ENCODE measurements at regions not wholly inside any gene's neighbourhood (a gene's known extent, or its start where the extent isn't known, plus 50 kb on each side); places are given as distances from the start of the nearest gene placed in this dataset.
"Not testable (repeated sequence)": the region's sequence is repeated elsewhere in the genome, so short reads cannot be mapped to it uniquely, and the experiment has no call there.

DNA sequence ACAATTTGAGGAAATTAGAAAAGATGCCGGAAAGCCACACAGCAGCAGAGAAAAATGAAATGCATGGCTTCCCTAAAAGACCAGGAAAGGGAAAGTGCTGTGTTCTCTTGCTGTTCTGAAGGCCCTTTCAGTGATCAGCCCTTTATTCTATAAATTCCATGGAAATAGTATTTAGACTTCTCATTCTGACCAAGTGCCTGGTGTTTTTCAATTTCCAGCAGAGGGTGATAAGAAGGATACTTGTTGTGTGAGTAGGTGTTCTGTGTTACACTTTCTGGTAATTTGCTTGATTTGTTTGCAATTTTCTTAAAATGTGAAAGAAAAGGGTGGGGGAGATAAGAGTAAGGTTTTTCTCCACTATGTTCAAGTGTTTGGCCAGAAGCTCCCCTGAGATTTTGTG, 504.5 kb downstream of the IRS1 start:
- no peak overlapping the region for H3K4me3 ChIP-seq
- TF ChIP-seq, protein P1, sequence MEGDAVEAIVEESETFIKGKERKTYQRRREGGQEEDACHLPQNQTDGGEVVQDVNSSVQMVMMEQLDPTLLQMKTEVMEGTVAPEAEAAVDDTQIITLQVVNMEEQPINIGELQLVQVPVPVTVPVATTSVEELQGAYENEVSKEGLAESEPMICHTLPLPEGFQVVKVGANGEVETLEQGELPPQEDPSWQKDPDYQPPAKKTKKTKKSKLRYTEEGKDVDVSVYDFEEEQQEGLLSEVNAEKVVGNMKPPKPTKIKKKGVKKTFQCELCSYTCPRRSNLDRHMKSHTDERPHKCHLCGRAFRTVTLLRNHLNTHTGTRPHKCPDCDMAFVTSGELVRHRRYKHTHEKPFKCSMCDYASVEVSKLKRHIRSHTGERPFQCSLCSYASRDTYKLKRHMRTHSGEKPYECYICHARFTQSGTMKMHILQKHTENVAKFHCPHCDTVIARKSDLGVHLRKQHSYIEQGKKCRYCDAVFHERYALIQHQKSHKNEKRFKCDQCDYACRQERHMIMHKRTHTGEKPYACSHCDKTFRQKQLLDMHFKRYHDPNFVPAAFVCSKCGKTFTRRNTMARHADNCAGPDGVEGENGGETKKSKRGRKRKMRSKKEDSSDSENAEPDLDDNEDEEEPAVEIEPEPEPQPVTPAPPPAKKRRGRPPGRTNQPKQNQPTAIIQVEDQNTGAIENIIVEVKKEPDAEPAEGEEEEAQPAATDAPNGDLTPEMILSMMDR (IDR thresholded peaks at IDR 0.05): no peak
- H3K27ac ChIP-seq: no peak overlapping the region
- no peak for DNase-seq (ENCODE audit: low spot score)

DNA sequence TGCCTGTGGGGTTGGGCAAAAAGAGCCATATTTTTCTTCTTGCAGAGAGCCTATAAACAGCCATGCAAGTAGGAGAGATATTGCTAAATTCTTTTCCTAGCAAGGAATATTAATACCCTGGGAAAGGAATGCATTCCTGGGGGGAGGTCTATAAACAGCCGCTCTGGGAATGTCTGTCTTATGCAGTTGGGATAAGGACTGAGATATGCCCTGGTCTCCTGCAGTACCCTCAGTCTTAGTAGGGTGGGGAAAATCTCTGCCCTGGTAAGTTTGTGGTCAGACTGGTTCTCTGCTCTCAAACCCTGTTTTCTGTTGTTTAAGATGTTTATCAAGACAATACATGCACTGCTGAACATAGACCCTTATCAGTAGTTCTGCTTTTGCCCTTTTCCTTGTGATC, 508.3 kb downstream of the IRS1 start:
- DNase-seq (ENCODE audit: low spot score); H3K27ac ChIP-seq: not testable (repeated sequence)

DNA sequence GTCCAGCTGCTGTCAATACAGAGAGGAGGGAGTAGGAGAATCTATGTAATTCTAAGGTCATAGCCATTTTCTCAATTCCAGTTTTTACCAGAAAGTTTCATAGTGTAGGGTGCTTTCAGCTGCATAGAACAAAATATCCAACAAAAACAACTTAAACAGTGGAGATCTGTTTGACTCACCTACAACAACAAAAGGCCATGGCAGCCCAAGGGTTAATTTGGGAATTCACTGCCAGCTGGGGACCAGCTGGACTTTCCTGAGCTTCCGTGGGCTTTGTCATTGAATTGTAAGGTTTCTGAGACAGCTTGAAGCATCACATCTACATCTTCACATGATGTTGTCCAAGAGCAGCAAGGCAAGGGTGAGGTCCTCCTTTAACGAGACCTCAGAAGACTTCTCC, 512.7 kb downstream of the IRS1 start:
- DNase-seq (ENCODE audit: low spot score): no peak
- Histone ChIP-seq H3K27ac (no peak overlapping the region), H3K4me3 (no peak overlapping the region)
- TF ChIP-seq, protein P1 (IDR thresholded peaks at IDR 0.05): no peak

More for the DNA sequence above, 508.3 kb downstream of the IRS1 start:
- H3K4me3 ChIP-seq: not testable (repeated sequence)

DNA sequence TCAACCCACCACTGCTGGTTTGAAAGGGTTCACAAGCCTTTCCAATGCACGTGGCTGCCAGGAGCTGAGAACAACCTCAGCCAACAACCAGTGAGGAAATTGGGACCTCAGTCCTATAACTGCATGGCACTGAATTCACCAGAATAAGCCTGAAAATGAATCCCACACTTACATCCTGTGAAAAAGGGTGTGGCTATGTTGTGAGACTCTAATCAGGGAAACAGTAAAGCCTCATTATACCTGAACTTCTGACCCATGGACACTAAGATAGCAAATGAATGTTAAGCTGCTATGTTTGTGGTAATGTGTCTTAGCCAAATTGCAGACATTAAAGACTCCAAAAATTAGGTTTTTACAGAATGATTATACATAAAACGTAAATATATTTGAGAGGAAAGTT, 515.8 kb downstream of the IRS1 start:
- H3K4me3 ChIP-seq: no peak overlapping the region
- DNase-seq (ENCODE audit: low spot score): no peak
- TF ChIP-seq, protein P1 (IDR thresholded peaks at IDR 0.05): no peak
- H3K27ac ChIP-seq: no peak overlapping the region

DNA sequence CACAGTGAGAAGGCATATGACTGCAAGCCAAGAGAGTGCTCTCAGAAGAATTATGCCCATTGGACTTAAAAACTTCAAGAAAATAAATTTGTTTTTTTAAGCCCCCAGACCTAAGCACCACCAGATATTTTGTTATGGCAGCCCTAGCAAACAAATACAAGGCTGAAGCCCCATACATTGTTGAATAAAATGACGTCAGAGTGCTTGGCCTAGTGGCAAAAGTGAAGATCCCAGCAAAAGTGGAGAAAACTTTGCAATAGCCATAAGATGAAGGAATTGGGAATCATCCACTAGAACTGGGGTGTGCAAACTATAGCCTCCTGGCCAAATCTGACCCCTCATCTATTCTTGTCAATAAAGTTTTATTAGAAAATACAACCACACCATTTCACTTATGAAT, 517.5 kb downstream of the IRS1 start:
- Histone ChIP-seq H3K4me3 (no peak overlapping the region), H3K27ac (no peak overlapping the region)
- no peak for DNase-seq (ENCODE audit: low spot score)
- TF ChIP-seq, protein P1 (IDR thresholded peaks at IDR 0.05): no peak

DNA sequence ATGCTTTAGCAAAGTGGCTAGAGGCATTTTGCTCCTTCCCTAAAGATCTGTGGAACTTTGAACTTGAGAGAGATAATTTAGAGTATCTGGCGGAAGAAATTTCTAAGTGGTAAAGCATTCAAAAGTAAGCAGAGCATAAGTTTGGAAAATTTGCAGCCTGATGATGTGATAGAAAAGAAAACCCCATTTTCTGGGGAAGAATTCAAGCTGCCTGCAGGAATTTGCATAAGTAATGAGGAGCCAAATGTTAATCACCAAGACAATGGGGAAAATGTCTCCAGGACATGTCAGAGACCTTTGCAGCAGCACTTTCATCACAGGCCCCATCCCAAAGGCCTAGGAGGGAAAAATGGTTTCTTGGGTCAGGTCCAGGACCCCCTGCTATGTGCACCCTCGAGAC, 519.5 kb downstream of the IRS1 start:
- not testable (repeated sequence) for H3K27ac ChIP-seq; DNase-seq (ENCODE audit: low spot score); H3K4me3 ChIP-seq

DNA sequence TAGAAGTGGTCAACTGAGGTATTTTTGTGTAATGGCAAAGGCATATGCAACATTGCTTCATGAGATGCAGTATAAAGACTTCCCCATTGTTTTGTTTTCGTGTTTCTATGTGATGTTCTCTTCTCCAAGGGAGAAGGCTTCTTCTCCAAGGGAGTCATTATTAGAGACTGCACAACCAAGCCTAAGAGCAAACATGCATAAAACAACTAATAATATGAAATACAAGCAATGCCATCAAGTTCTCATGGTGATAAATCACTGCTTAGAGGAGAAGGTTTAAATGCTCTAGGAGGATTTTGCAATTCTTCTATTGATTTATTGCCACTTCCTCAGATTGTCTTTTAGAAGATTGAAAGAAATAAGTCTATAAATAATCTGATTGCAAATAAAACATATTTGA, 524.4 kb downstream of the IRS1 start:
- Histone ChIP-seq H3K4me3 (no peak overlapping the region), H3K27ac (no peak overlapping the region)
- TF ChIP-seq, protein P1 (IDR thresholded peaks at IDR 0.05): no peak
- no peak for DNase-seq (ENCODE audit: low spot score)

DNA sequence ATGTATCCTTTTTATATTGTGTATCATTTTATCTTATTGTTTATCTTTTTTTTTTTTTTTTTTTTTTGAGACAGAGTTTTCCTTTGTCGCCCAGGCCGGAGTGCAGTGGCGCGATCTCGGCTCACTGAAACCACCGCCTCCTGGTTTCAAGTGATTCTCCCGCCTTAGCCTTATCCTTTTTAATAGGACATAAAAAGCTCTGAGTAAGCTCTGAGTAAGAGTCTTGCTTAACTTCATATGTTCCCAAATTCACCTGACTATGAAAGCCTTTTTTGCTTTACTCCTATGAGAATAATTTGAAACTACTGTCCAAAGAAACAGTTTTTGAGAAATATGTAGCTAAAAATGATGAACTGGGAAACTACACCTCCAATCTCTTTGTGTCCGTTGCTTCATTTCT, 525.5 kb downstream of the IRS1 start:
- Histone ChIP-seq H3K27ac (no peak overlapping the region), H3K4me3 (no peak overlapping the region)
- TF ChIP-seq, protein P1 (IDR thresholded peaks at IDR 0.05): no peak
- DNase-seq (ENCODE audit: low spot score): no peak

Data from coronary artery (tissue), 2 donors.